GM23338 (cell line): ENCODE measurements at regions not wholly inside any gene's neighbourhood (a gene's known extent, or its start where the extent isn't known, plus 50 kb on each side); places are given as distances from the start of the nearest gene placed in this dataset.

ENCODE experiments used
- ATAC-seq: fragments of 200-7000 bp; cut with Tn5 transposase; 3 replicates; pipeline ENCODE4 v1.9.1; 2020
- DNase-seq: peaks from one replicate; pipeline ENCODE4 v3.0.0-alpha.2; 2015; ENCODE audit warnings: low spot score
- H2AFZ ChIP-seq: fragments of 200-600 bp; sonication (generic); 2 replicates; pipeline ENCODE4 v1.8.0; 2016; ENCODE audit warnings: antibody characterized with exemption, mild to moderate bottlenecking, moderate library complexity
- H3F3A ChIP-seq: fragments of 200-600 bp; sonication (generic); replicated peaks from 2 replicates; pipeline ENCODE4 v1.8.0; 2017; ENCODE audit warnings: antibody characterized with exemption, mixed run types, low read depth
- H3K27ac ChIP-seq: fragments of 200-600 bp; sonication (generic); 2 replicates; pipeline ENCODE4 v1.6.1; 2016; ENCODE audit warnings: low read depth
- H3K27me3 ChIP-seq: fragments of 200-600 bp; sonication (generic); 2 replicates; pipeline ENCODE4 v1.8.0; 2016; ENCODE audit warnings: mild to moderate bottlenecking, mixed run types, moderate library complexity; ENCODE audit not compliant: insufficient read depth
- H3K36me3 ChIP-seq: fragments of 200-600 bp; sonication (generic); 2 replicates; pipeline ENCODE4 v1.8.0; 2016; ENCODE audit warnings: mild to moderate bottlenecking; ENCODE audit not compliant: insufficient read depth
- H3K4me1 ChIP-seq: fragments of 200-600 bp; sonication (generic); 2 replicates; pipeline ENCODE4 v1.8.0; 2016; ENCODE audit warnings: mild to moderate bottlenecking, moderate library complexity; ENCODE audit not compliant: insufficient read depth
- H3K4me2 ChIP-seq: fragments of 200-600 bp; sonication (generic); 2 replicates; pipeline ENCODE4 v1.7.1; 2017; ENCODE audit warnings: mixed run types
- H3K4me3 ChIP-seq: fragments of 200-600 bp; sonication (generic); 2 replicates; pipeline ENCODE4 v1.6.1; 2016; ENCODE audit warnings: mixed run types
- H3K79me2 ChIP-seq: fragments of 200-600 bp; sonication (generic); replicated peaks from 2 replicates; pipeline ENCODE4 v1.8.0; 2017; ENCODE audit warnings: mild to moderate bottlenecking; ENCODE audit not compliant: insufficient read depth
- H3K9me2 ChIP-seq: fragments of 200-600 bp; sonication (generic); 2 replicates; pipeline ENCODE4 v1.8.0; 2017; ENCODE audit not compliant: insufficient read depth
- H4K20me1 ChIP-seq: fragments of 200-600 bp; sonication (generic); replicated peaks from 2 replicates; pipeline ENCODE4 v1.8.0; 2017; ENCODE audit warnings: mild to moderate bottlenecking; ENCODE audit not compliant: insufficient read depth
- H3K27ac Mint-ChIP-seq: 2 replicates; pipeline ENCODE4 v1.8.0; 2020; ENCODE audit warnings: inconsistent platforms, mild to moderate bottlenecking, moderate library complexity, mixed read lengths
- H3K27me3 Mint-ChIP-seq: 3 replicates; pipeline ENCODE4 v1.8.0; 2022; ENCODE audit warnings: low read depth, mild to moderate bottlenecking, moderate library complexity, mixed read lengths, inconsistent platforms; ENCODE audit not compliant: insufficient read depth, poor library complexity
- H3K36me3 Mint-ChIP-seq: 3 replicates; pipeline ENCODE4 v1.8.0; 2021; ENCODE audit warnings: low read depth, mild to moderate bottlenecking, inconsistent platforms, moderate library complexity, mixed read lengths
- H3K4me1 Mint-ChIP-seq: 3 replicates; pipeline ENCODE4 v1.8.0; 2020; ENCODE audit warnings: mild to moderate bottlenecking, inconsistent platforms, mixed read lengths
- H3K4me3 Mint-ChIP-seq: 3 replicates; pipeline ENCODE4 v1.8.0; 2021; ENCODE audit warnings: moderate library complexity, mild to moderate bottlenecking, inconsistent platforms, mixed read lengths
- H3K9me3 Mint-ChIP-seq: 3 replicates; pipeline ENCODE4 v1.8.0; 2020; ENCODE audit warnings: moderate library complexity, mild to moderate bottlenecking, inconsistent platforms, mixed read lengths
- CREB1 ChIP-seq: fragments of 250-450 bp; sonication (Bioruptor Pico); IDR thresholded peaks from 2 replicates; pipeline ENCODE4 v1.5.0; 2020; ENCODE audit warnings: low read depth, mild to moderate bottlenecking, moderate library complexity
- CTCF ChIP-seq, 2 experiments: fragments of 200-600 bp in 1 of 2; sonication (generic) in 1 of 2; conservative IDR thresholded peaks; 2 replicates each; pipeline versions ENCODE4 v1.5.1 to v1.6.1; 2016 to 2017; ENCODE audit warnings: antibody characterized with exemption in 2 of 2, low read depth in 2 of 2, mild to moderate bottlenecking in 2 of 2, moderate library complexity in 1 of 2
- ETS1 ChIP-seq: IDR thresholded peaks from 2 replicates; pipeline ENCODE4 v1.6.1; 2016; ENCODE audit warnings: antibody characterized with exemption
- EZH2 ChIP-seq: fragments of 200-600 bp; sonication (generic); IDR thresholded peaks from one replicate; pipeline ENCODE4 v1.8.0; 2017; ENCODE audit warnings: antibody characterized with exemption, mild to moderate bottlenecking, low read depth; ENCODE audit not compliant: unreplicated experiment
- EZH2phosphoT487 ChIP-seq: fragments of 200-600 bp; sonication (generic); IDR thresholded peaks from one replicate; pipeline ENCODE4 v1.8.1; 2018; ENCODE audit warnings: antibody characterized with exemption; ENCODE audit not compliant: unreplicated experiment
- JUNB ChIP-seq: IDR thresholded peaks from one replicate; pipeline ENCODE4 v1.6.1; 2016; ENCODE audit warnings: antibody characterized with exemption; ENCODE audit not compliant: unreplicated experiment
- NANOG ChIP-seq: IDR thresholded peaks from 2 replicates; pipeline ENCODE4 v1.6.1; 2016; ENCODE audit warnings: antibody characterized with exemption, borderline replicate concordance
- POLR2AphosphoS5 ChIP-seq: IDR thresholded peaks from 2 replicates; pipeline ENCODE4 v1.6.1; 2016; ENCODE audit warnings: antibody characterized with exemption, low read depth
- REST ChIP-seq: IDR thresholded peaks from one replicate; pipeline ENCODE4 v1.6.1; 2018; ENCODE audit warnings: antibody characterized with exemption; ENCODE audit not compliant: unreplicated experiment
- STAT1 ChIP-seq: IDR thresholded peaks from one replicate; pipeline ENCODE4 v1.6.1; 2016; ENCODE audit warnings: antibody characterized with exemption; ENCODE audit not compliant: unreplicated experiment
- ZNF114 ChIP-seq: fragments of 250-450 bp; sonication (Bioruptor Pico); IDR thresholded peaks from 2 replicates; pipeline ENCODE4 v1.5.0; 2020; ENCODE audit warnings: mild to moderate bottlenecking, moderate library complexity
- ZNF331 ChIP-seq: fragments of 250-450 bp; sonication (Bioruptor Pico); IDR thresholded peaks from 2 replicates; pipeline ENCODE4 v1.5.0; 2020; ENCODE audit warnings: low read depth, mild to moderate bottlenecking, moderate library complexity
- ZNF462 ChIP-seq: fragments of 250-450 bp; sonication (Bioruptor Pico); IDR thresholded peaks from 2 replicates; pipeline ENCODE4 v1.5.0; 2020; ENCODE audit warnings: mild to moderate bottlenecking, moderate library complexity

GRCh38 chr2:2856723-2857415 is 520.7 kb downstream of the EIPR1 start:
- no peaks in the 10 kb centered on the region for H3K27me3 ChIP-seq
- H3K79me2 ChIP-seq: no peaks in the 10 kb centered on the region
- no peak overlapping the region for H3K4me2 ChIP-seq
- no peak overlapping the region for H3K27ac ChIP-seq
- Mint-ChIP-seq H3K4me3 (no peak overlapping the region), H3K9me3 (no peaks in the 10 kb centered on the region), H3K27ac (no peak overlapping the region), H3K36me3 (no peaks in the 10 kb centered on the region), H3K4me1 (no peaks in the 10 kb centered on the region), H3K27me3 (no peaks in the 10 kb centered on the region)
- ATAC-seq: no peak
- H3F3A ChIP-seq: no peaks in the 10 kb centered on the region; the same call in 1 of the 2 replicates
- no peak overlapping the region for H2AFZ ChIP-seq
- no peaks in the 10 kb centered on the region for H4K20me1 ChIP-seq
- no peak overlapping the region for H3K4me3 ChIP-seq
- TF ChIP-seq ZNF114 (CRISPR knock-in tag): no peak
- TF ChIP-seq REST: no peak
- TF ChIP-seq CREB1 (CRISPR knock-in tag): no peak
- no peak for TF ChIP-seq ZNF331 (CRISPR knock-in tag)
- no peak for TF ChIP-seq ETS1
- TF ChIP-seq CTCF (conservative IDR thresholded peaks at IDR 0.05; ENCODE audit: low read depth in 2 of 2): no peak
- TF ChIP-seq NANOG: no peak
- no peak for TF ChIP-seq STAT1
- TF ChIP-seq EZH2phosphoT487: no peak
- TF ChIP-seq POLR2AphosphoS5: no peak
- no peak for TF ChIP-seq JUNB
- no peak for TF ChIP-seq EZH2
- TF ChIP-seq ZNF462 (CRISPR knock-in tag): no peak
- no peaks in the 10 kb centered on the region for H3K4me1 ChIP-seq
- H3K36me3 ChIP-seq: no peaks in the 10 kb centered on the region
- DNase-seq: no peak
- peaks cover 19% of the 10 kb centered on the region; the same call in 1 of the 2 replicates for H3K9me2 ChIP-seq
